ENCODE measurements at regions not wholly inside any gene's neighbourhood (a gene's known extent, or its start where the extent isn't known, plus 50 kb on each side); places are given as distances from the start of the nearest gene placed in this dataset.

DNA sequence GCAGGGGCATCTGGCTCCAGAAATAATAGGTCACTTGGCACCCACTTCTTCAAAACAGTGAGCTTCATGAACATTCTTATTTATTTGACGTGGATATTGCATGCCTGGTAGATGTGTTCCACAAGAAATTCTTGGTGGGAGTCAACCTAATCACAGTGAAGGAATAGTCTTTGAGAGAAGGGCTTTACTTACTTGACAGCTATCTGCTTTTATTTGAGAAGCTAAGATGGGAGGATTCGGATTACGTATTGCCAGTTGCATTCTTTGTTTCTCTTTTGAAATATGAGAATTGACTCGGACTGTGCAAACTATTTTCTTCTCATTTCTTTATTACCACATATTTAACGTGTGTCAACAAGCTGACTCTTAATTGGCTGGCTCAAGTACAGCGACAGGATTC lies 117.2 kb downstream of the FASLG start:
- Histone ChIP-seq H3K27me3 (no peaks in the 10 kb centered on the region), H3K9ac (no peak overlapping the region), H3K4me3 (no peak overlapping the region), H3K79me2 (ENCODE audit: low read depth) (no peaks in the 10 kb centered on the region), H3K4me2 (no peak overlapping the region), H3K4me1 (no peaks in the 10 kb centered on the region), H3K36me3 (no peaks in the 10 kb centered on the region), H3F3A (ENCODE audit: low read depth) (no peaks in the 10 kb centered on the region), H3K27ac (no peak overlapping the region), H4K20me1 (ENCODE audit: low read depth) (no peaks in the 10 kb centered on the region), H2AFZ (replicated peaks) (no peak overlapping the region), H3K9me3 (ENCODE audit: low read depth) (no peaks in the 10 kb centered on the region)
- Mint-ChIP-seq H3K27ac (no peak overlapping the region), H3K27me3 (ENCODE audit: insufficient read depth, low read depth) (no peaks in the 10 kb centered on the region), H3K9me3 (no peaks in the 10 kb centered on the region), H3K4me1 (no peaks in the 10 kb centered on the region), H3K36me3 (no peaks in the 10 kb centered on the region), H3K4me3 (no peak overlapping the region)
- DNase-seq (ENCODE audit: low spot score) = no peak
- TF ChIP-seq EZH2phosphoT487 (IDR thresholded peaks at IDR 0.05) = no peak
- no peak for TF ChIP-seq EZH2 (IDR thresholded peaks at IDR 0.05)
- TF ChIP-seq, protein P1, sequence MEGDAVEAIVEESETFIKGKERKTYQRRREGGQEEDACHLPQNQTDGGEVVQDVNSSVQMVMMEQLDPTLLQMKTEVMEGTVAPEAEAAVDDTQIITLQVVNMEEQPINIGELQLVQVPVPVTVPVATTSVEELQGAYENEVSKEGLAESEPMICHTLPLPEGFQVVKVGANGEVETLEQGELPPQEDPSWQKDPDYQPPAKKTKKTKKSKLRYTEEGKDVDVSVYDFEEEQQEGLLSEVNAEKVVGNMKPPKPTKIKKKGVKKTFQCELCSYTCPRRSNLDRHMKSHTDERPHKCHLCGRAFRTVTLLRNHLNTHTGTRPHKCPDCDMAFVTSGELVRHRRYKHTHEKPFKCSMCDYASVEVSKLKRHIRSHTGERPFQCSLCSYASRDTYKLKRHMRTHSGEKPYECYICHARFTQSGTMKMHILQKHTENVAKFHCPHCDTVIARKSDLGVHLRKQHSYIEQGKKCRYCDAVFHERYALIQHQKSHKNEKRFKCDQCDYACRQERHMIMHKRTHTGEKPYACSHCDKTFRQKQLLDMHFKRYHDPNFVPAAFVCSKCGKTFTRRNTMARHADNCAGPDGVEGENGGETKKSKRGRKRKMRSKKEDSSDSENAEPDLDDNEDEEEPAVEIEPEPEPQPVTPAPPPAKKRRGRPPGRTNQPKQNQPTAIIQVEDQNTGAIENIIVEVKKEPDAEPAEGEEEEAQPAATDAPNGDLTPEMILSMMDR (IDR thresholded peaks at IDR 0.05) = no peak

DNA sequence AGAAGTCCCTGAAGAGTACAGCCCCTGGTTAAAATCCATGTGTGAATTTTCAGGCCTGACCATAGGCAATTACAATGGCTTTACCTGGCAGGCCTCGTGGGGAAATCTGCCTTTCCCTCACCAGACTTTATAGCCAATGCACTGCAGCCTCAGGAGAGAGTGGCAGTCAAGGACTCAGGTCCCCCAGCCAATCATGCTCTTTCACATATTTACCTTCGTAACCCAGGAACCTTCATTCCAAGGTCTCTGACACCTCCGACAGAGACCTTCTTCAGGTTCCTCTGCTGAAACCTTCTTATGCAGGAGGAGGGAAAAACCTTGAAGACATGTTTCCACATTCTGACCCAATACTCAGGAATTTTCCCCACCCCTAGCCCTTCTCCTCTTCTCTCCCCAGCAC lies 118.9 kb downstream of the FASLG start:
- no peak overlapping the region for H2AFZ ChIP-seq (replicated peaks)
- peaks cover 1% of the 10 kb centered on the region for H3K9me3 Mint-ChIP-seq
- no peaks in the 10 kb centered on the region for H3K36me3 ChIP-seq
- TF ChIP-seq EZH2phosphoT487 (IDR thresholded peaks at IDR 0.05) = no peak
- TF ChIP-seq, protein P1 (IDR thresholded peaks at IDR 0.05) = no peak
- no peaks in the 10 kb centered on the region for H3K27me3 ChIP-seq
- H3K27ac ChIP-seq = no peak overlapping the region
- no peaks in the 10 kb centered on the region for H3K9me3 ChIP-seq (ENCODE audit: low read depth)
- no peaks in the 10 kb centered on the region for H3K36me3 Mint-ChIP-seq
- H4K20me1 ChIP-seq (ENCODE audit: low read depth) = no peaks in the 10 kb centered on the region
- no peak overlapping the region for H3K4me2 ChIP-seq
- H3K4me1 Mint-ChIP-seq = no peaks in the 10 kb centered on the region
- no peaks in the 10 kb centered on the region for H3K4me1 ChIP-seq
- DNase-seq (ENCODE audit: low spot score) = peak; percentile 7
- H3K4me3 Mint-ChIP-seq = no peak overlapping the region
- no peaks in the 10 kb centered on the region for H3K79me2 ChIP-seq (ENCODE audit: low read depth)
- no peak overlapping the region for H3K4me3 ChIP-seq
- H3K27ac Mint-ChIP-seq = no peak overlapping the region
- H3K27me3 Mint-ChIP-seq (ENCODE audit: insufficient read depth, low read depth) = no peaks in the 10 kb centered on the region
- H3K9ac ChIP-seq = no peak overlapping the region
- H3F3A ChIP-seq (ENCODE audit: low read depth) = no peaks in the 10 kb centered on the region

DNA sequence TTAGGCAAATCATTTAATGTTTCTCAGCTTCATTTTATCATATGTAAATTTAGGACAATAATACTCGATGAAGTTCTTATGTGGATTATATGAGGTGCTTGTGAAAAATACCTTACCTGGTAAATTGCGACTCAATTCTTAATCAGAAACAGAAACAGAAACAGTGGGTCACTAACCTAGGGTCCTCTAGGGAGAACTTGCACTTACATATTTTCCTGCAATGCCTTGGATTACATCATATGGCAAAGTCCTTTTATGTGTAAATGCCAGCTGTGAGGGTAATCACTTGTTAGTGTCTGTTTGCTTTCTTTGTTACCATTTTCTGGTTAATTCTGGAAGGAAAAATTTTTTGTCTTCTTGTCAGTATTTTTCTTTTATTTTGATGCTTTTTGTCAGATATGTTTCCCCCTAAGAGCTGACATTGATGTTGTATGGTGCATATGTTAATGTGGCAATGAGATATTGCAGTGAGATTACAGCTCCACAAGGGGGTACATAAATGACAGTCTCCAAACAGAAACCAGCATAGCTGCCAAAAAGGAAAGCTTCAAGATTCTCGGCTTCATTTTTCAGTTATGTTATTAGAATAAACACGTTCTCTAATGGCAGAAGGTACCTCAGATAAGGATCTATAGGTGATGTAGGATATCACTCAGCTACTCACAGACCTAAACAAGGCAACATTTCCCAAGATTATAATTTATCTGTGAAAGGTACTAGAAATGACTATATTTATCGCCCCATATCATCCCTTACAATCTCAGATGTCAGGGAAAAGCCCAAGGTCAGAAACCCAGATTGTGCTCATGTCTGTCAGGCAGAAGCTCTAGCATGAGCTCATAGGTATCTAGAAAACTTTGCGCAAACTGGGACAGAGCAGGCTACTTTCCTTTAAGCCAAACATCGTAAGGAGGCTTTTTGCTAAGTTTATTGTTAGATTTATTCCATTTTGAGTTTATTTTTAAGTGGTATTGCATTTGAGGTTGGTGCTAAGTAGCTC lies 119.9 kb downstream of the FASLG start:
- no peak for DNase-seq (ENCODE audit: low spot score)

More for the DNA sequence above, 119.9 kb downstream of the FASLG start:
- Mint-ChIP-seq H3K27me3 (ENCODE audit: insufficient read depth, low read depth) (no peaks in the 10 kb centered on the region), H3K27ac (no peak overlapping the region), H3K4me3 (no peak overlapping the region), H3K36me3 (no peaks in the 10 kb centered on the region), H3K9me3 (peaks cover 6% of the 10 kb centered on the region), H3K4me1 (no peaks in the 10 kb centered on the region)
- H3K79me2 ChIP-seq (ENCODE audit: low read depth) = no peaks in the 10 kb centered on the region
- no peak overlapping the region for H2AFZ ChIP-seq (replicated peaks)
- H3K4me1 ChIP-seq = no peaks in the 10 kb centered on the region
- no peak overlapping the region for H3K4me2 ChIP-seq
- no peak for TF ChIP-seq EZH2phosphoT487 (IDR thresholded peaks at IDR 0.05)
- TF ChIP-seq EZH2 (IDR thresholded peaks at IDR 0.05) = no peak
- TF ChIP-seq, protein P1 (IDR thresholded peaks at IDR 0.05) = peak; percentile 15
- no peaks in the 10 kb centered on the region for H3F3A ChIP-seq (ENCODE audit: low read depth)
- H3K9me3 ChIP-seq (ENCODE audit: low read depth) = no peaks in the 10 kb centered on the region
- H3K36me3 ChIP-seq = no peaks in the 10 kb centered on the region
- H3K27ac ChIP-seq = no peak overlapping the region
- H3K27me3 ChIP-seq = no peaks in the 10 kb centered on the region
- H3K9ac ChIP-seq = no peak overlapping the region
- H3K4me3 ChIP-seq = no peak overlapping the region
- no peaks in the 10 kb centered on the region for H4K20me1 ChIP-seq (ENCODE audit: low read depth)
